ENCODE measurements at regions not wholly inside any gene's neighbourhood (a gene's known extent, or its start where the extent isn't known, plus 50 kb on each side); places are given as distances from the start of the nearest gene placed in this dataset.

GRCh38 chr17:72311004-72311403, 190.2 kb downstream of the SOX9 start:
- no peak for TF ChIP-seq CTCF (IDR thresholded peaks at IDR 0.05)
- Histone ChIP-seq H3K79me2 (ENCODE audit: insufficient read depth, low read length) (no peaks in the 10 kb centered on the region), H3K4me1 (ENCODE audit: control insufficient read depth in 1 of 2, insufficient read depth in 2 of 2, low read length in 2 of 2) (no peaks in the 10 kb centered on the region), H3K27ac (ENCODE audit: low read depth in 1 of 2, low read length in 2 of 2) (no peak overlapping the region), H3K4me2 (replicated peaks; ENCODE audit: extremely low read depth, low read length, poor library complexity, severe bottlenecking) (no peak overlapping the region), H4K20me1 (ENCODE audit: insufficient read depth, low read length) (no peaks in the 10 kb centered on the region), H3K36me3 (replicated peaks in 1 of 2; ENCODE audit: control insufficient read depth in 1 of 2, insufficient read depth in 2 of 2, low read length in 2 of 2) (no peaks in the 10 kb centered on the region), H2AFZ (ENCODE audit: insufficient read depth, low read depth, low read length, poor library complexity, severe bottlenecking) (no peak overlapping the region), H3K27me3 (ENCODE audit: control insufficient read depth in 2 of 2, insufficient read depth in 2 of 2, low read length in 2 of 2) (no peaks in the 10 kb centered on the region), H3K9ac (ENCODE audit: insufficient read depth, low read length, poor library complexity, severe bottlenecking) (no peak overlapping the region), H3K9me3 (replicated peaks in 1 of 2; ENCODE audit: control insufficient read depth in 1 of 2, insufficient read depth in 1 of 2, low read length in 2 of 2) (no peaks in the 10 kb centered on the region), H3K4me3 (replicated peaks in 1 of 3; ENCODE audit: low read depth in 2 of 3, low read length in 3 of 3) (no peak overlapping the region)
- DNase-seq, result no peak
- intact Hi-C loops (cut with micrococcal nuclease), result no loop called here
- Mint-ChIP-seq H3K4me1 (no peaks in the 10 kb centered on the region), H3K4me3 (no peak overlapping the region), H3K36me3 (no peaks in the 10 kb centered on the region), H3K27me3 (ENCODE audit: low read depth in 3 of 3) (peaks cover 0 to 4% (median 0%) of the 10 kb centered on the region in 3 donors), H3K27ac (no peak overlapping the region), H3K9me3 (peaks cover 0 to 2% (median 0%) of the 10 kb centered on the region in 7 donors)
- no CpG with 5 or more reads among the region's 1 CpG for WGBS (ENCODE audit: insufficient coverage)

GRCh38 chr17:72315122-72315913, 194.5 kb downstream of the SOX9 start:
- no peak overlapping the region for H3K4me3 ChIP-seq (replicated peaks in 1 of 3; ENCODE audit: low read depth in 2 of 3, low read length in 3 of 3)
- H3K36me3 ChIP-seq (replicated peaks in 1 of 2; ENCODE audit: control insufficient read depth in 1 of 2, insufficient read depth in 2 of 2, low read length in 2 of 2), result no peaks in the 10 kb centered on the region
- Mint-ChIP-seq H3K27ac (no peak overlapping the region), H3K9me3 (peaks cover 0 to 14% (median 3%) of the 10 kb centered on the region in 7 donors), H3K36me3 (no peaks in the 10 kb centered on the region), H3K4me1 (no peaks in the 10 kb centered on the region), H3K4me3 (no peak overlapping the region), H3K27me3 (ENCODE audit: low read depth in 3 of 3) (peaks cover 0 to 1% (median 0%) of the 10 kb centered on the region in 3 donors)
- H3K27me3 ChIP-seq (ENCODE audit: control insufficient read depth in 2 of 2, insufficient read depth in 2 of 2, low read length in 2 of 2), result no peaks in the 10 kb centered on the region
- H3K9ac ChIP-seq (ENCODE audit: insufficient read depth, low read length, poor library complexity, severe bottlenecking), result no peak overlapping the region
- WGBS (ENCODE audit: insufficient coverage), result 83% methylated on average over 3 of the region's 4 CpGs
- no peak for DNase-seq
- H2AFZ ChIP-seq (ENCODE audit: insufficient read depth, low read depth, low read length, poor library complexity, severe bottlenecking), result no peak overlapping the region
- H3K4me1 ChIP-seq (ENCODE audit: control insufficient read depth in 1 of 2, insufficient read depth in 2 of 2, low read length in 2 of 2), result no peaks in the 10 kb centered on the region
- no peak overlapping the region for H3K27ac ChIP-seq (ENCODE audit: low read depth in 1 of 2, low read length in 2 of 2)
- TF ChIP-seq CTCF (IDR thresholded peaks at IDR 0.05), result no peak
- no peaks in the 10 kb centered on the region for H3K79me2 ChIP-seq (ENCODE audit: insufficient read depth, low read length)
- H3K9me3 ChIP-seq (replicated peaks in 1 of 2; ENCODE audit: control insufficient read depth in 1 of 2, insufficient read depth in 1 of 2, low read length in 2 of 2), result peaks cover 0 to 6% of the 10 kb centered on the region in 2 donors
- H4K20me1 ChIP-seq (ENCODE audit: insufficient read depth, low read length), result no peaks in the 10 kb centered on the region
- intact Hi-C loops (cut with micrococcal nuclease), result no loop called here
- no peak overlapping the region for H3K4me2 ChIP-seq (replicated peaks; ENCODE audit: extremely low read depth, low read length, poor library complexity, severe bottlenecking)
